ENCODE measurements at regions not wholly inside any gene's neighbourhood (a gene's known extent, or its start where the extent isn't known, plus 50 kb on each side); places are given as distances from the start of the nearest gene placed in this dataset.

- H3K9me3 ChIP-seq, result peaks cover 0 to 18% (median 1%) of the 10 kb centered on the region in 8 donors
- WGBS, 5 donors, result 79 to 96% (median 93%) methylated on average over 6 of the region's 6 CpGs
- H3K36me3 ChIP-seq, result no peaks in the 10 kb centered on the region
- DNase-seq, result no peak
- intact Hi-C loops (cut with DNase I; ENCODE audit: low total_unique reads), result no loop called here
- TF ChIP-seq POLR2A (IDR thresholded peaks at IDR 0.05) (no peak), POLR2AphosphoS5 (IDR thresholded peaks at IDR 0.05) (no peak), CTCF (IDR thresholded peaks at IDR 0.05 in 8 of 11, conservative IDR thresholded peaks at IDR 0.05 in 3 of 11) (no peak)
- no peaks in the 10 kb centered on the region for H3K4me1 ChIP-seq
- no peak overlapping the region for H3K27ac ChIP-seq
- H3K4me3 ChIP-seq, result no peak overlapping the region
- H3K27me3 ChIP-seq (replicated peaks in 1 of 7), result peaks cover 0 to 8% (median 0%) of the 10 kb centered on the region in 7 donors
These were observed 70.4 kb upstream of the CST7 start for GRCh38 chr20:24878657-24879056.

GRCh38 chr20:24879875-24880274 lies 69.2 kb upstream of the CST7 start:
- Histone ChIP-seq H3K27me3 (replicated peaks in 1 of 7) (peaks cover 0 to 6% (median 0%) of the 10 kb centered on the region in 7 donors), H3K4me3 (no peak overlapping the region), H3K4me1 (no peaks in the 10 kb centered on the region), H3K9me3 (peaks cover 0 to 26% (median 5%) of the 10 kb centered on the region in 8 donors), H3K36me3 (no peaks in the 10 kb centered on the region), H3K27ac (no peak overlapping the region)
- TF ChIP-seq CTCF (IDR thresholded peaks at IDR 0.05 in 8 of 11, conservative IDR thresholded peaks at IDR 0.05 in 3 of 11) (no peak), POLR2AphosphoS5 (IDR thresholded peaks at IDR 0.05) (no peak), POLR2A (IDR thresholded peaks at IDR 0.05) (no peak)
- no peak for DNase-seq
- intact Hi-C loops (cut with DNase I; ENCODE audit: low total_unique reads), result no loop called here
- 81 to 87% (median 83%) methylated on average over 6 of the region's 6 CpGs for WGBS, 5 donors

- Histone ChIP-seq H3K9me3 (peaks cover 0 to 26% (median 5%) of the 10 kb centered on the region in 8 donors), H3K4me3 (no peak overlapping the region), H3K4me1 (no peaks in the 10 kb centered on the region), H3K27me3 (replicated peaks in 1 of 7) (peaks cover 0 to 2% (median 0%) of the 10 kb centered on the region in 7 donors), H3K36me3 (no peaks in the 10 kb centered on the region), H3K27ac (no peak overlapping the region)
- intact Hi-C loops (cut with DNase I; ENCODE audit: low total_unique reads), result no loop called here
- TF ChIP-seq POLR2AphosphoS5 (IDR thresholded peaks at IDR 0.05), result no peak
- TF ChIP-seq POLR2A (IDR thresholded peaks at IDR 0.05), result no peak
- no peak for TF ChIP-seq CTCF (IDR thresholded peaks at IDR 0.05 in 8 of 11, conservative IDR thresholded peaks at IDR 0.05 in 3 of 11)
- DNase-seq, result no peak
- 37 to 59% (median 49%) methylated on average over 3 of the region's 3 CpGs for WGBS, 5 donors
These were observed 68.7 kb upstream of the CST7 start for GRCh38 chr20:24880356-24880755.

GRCh38 chr20:24890286-24890685 lies 58.8 kb upstream of the CST7 start:
- DNase-seq, result no peak
- intact Hi-C loops (cut with DNase I; ENCODE audit: low total_unique reads), result no loop called here
- Histone ChIP-seq H3K27ac (no peak overlapping the region), H3K36me3 (no peaks in the 10 kb centered on the region), H3K27me3 (replicated peaks in 1 of 7) (no peaks in the 10 kb centered on the region), H3K4me1 (no peaks in the 10 kb centered on the region), H3K9me3 (no peaks in the 10 kb centered on the region), H3K4me3 (no peak overlapping the region)
- no peak for TF ChIP-seq POLR2AphosphoS5 (IDR thresholded peaks at IDR 0.05)
- 93 to 96% (median 93%) methylated on average over 9 of the region's 9 CpGs for WGBS, 5 donors
